ENCODE measurements at regions not wholly inside any gene's neighbourhood (a gene's known extent, or its start where the extent isn't known, plus 50 kb on each side); places are given as distances from the start of the nearest gene placed in this dataset.

DNA sequence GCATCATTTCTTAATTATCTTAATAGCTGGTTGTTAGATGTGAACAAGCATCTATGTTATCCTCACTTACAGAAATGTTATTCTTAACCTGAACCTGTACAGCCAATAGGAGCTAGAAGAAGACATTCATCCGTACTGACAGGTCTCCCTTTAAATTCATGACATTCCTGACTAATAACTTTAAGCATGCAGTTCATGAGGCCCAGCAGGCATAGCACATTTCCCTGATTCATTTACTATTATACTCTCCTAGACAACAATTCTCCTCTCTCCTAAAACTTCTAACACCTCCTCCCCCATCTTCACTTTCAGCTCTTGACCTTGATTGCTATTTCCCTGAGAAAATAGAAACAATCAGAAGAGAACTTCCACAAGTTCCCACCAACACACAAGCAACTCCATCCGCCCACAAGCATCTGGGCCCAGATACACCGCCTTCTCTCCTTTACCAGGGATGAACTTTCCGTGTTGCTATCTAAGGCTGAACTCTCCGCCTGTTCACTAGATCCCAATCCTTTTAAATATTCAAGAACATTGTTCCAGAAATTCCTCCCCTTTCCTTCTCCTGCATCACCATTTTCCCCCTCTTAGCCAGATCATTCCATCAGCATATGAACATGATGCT is 62.9 kb upstream of the SPRED1 start:
- TF ChIP-seq, protein P1, sequence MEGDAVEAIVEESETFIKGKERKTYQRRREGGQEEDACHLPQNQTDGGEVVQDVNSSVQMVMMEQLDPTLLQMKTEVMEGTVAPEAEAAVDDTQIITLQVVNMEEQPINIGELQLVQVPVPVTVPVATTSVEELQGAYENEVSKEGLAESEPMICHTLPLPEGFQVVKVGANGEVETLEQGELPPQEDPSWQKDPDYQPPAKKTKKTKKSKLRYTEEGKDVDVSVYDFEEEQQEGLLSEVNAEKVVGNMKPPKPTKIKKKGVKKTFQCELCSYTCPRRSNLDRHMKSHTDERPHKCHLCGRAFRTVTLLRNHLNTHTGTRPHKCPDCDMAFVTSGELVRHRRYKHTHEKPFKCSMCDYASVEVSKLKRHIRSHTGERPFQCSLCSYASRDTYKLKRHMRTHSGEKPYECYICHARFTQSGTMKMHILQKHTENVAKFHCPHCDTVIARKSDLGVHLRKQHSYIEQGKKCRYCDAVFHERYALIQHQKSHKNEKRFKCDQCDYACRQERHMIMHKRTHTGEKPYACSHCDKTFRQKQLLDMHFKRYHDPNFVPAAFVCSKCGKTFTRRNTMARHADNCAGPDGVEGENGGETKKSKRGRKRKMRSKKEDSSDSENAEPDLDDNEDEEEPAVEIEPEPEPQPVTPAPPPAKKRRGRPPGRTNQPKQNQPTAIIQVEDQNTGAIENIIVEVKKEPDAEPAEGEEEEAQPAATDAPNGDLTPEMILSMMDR (IDR thresholded peaks at IDR 0.05; ENCODE audit: extremely low read depth in 1 of 2, insufficient read depth in 1 of 2, low read depth in 1 of 2, low read length in 2 of 2) = no peak
- no peak for TF ChIP-seq POLR2A (IDR thresholded peaks at IDR 0.05; ENCODE audit: low read depth, low read length)
- no peak for TF ChIP-seq EZH2 (IDR thresholded peaks at IDR 0.05; ENCODE audit: borderline replicate concordance, low read depth, low read length, severe bottlenecking)
- TF ChIP-seq, protein P2, sequence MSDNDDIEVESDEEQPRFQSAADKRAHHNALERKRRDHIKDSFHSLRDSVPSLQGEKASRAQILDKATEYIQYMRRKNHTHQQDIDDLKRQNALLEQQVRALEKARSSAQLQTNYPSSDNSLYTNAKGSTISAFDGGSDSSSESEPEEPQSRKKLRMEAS (IDR thresholded peaks at IDR 0.05; ENCODE audit: insufficient read depth, insufficient read length) = no peak

All from endothelial cell of umbilical vein (primary cell).